Epithelial cell of esophagus (primary cell): ENCODE measurements at regions not wholly inside any gene's neighbourhood (a gene's known extent, or its start where the extent isn't known, plus 50 kb on each side); places are given as distances from the start of the nearest gene placed in this dataset.

Experiments
- DNase-seq: peaks from one replicate; pipeline ENCODE4 v3.0.0; 2010; ENCODE audit warnings: low read depth
- H3K4me3 ChIP-seq: 2 replicates; pipeline ENCODE4 v1.5.1; 2011; ENCODE audit warnings: mild to moderate bottlenecking, low read length, control low read depth
- TF ChIP-seq, protein P1 (sequence below): IDR thresholded peaks from 2 replicates; pipeline ENCODE4 v1.5.1; 2011; ENCODE audit warnings: low read depth, mild to moderate bottlenecking, low read length, control low read depth, inconsistent platforms; ENCODE audit not compliant: insufficient read depth; ENCODE audit errors: missing control alignments

DNA sequence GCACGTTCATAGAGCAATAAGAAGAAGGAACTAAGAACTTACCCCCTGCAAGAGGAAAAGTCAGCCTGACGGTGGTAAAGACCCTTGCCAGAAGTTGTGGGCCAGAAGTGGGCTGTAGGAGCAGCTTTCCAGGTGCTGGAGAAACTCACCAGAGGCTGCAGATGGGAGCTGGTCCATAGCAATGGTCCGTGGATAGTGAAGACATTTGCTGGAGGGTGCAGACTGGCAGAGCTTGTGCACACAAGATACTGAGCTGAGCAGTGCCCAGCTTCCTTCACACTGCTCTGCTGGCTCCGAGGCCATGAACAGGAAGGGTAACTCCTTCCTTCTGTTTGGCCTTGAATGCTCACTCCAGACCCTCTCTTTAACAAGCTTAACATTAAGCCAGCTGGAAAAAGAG lies 149.8 kb upstream of the BNIP2 start:
- H3K4me3 ChIP-seq = no peak overlapping the region
- TF ChIP-seq, protein P1, sequence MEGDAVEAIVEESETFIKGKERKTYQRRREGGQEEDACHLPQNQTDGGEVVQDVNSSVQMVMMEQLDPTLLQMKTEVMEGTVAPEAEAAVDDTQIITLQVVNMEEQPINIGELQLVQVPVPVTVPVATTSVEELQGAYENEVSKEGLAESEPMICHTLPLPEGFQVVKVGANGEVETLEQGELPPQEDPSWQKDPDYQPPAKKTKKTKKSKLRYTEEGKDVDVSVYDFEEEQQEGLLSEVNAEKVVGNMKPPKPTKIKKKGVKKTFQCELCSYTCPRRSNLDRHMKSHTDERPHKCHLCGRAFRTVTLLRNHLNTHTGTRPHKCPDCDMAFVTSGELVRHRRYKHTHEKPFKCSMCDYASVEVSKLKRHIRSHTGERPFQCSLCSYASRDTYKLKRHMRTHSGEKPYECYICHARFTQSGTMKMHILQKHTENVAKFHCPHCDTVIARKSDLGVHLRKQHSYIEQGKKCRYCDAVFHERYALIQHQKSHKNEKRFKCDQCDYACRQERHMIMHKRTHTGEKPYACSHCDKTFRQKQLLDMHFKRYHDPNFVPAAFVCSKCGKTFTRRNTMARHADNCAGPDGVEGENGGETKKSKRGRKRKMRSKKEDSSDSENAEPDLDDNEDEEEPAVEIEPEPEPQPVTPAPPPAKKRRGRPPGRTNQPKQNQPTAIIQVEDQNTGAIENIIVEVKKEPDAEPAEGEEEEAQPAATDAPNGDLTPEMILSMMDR = no peak
- no peak for DNase-seq

DNA sequence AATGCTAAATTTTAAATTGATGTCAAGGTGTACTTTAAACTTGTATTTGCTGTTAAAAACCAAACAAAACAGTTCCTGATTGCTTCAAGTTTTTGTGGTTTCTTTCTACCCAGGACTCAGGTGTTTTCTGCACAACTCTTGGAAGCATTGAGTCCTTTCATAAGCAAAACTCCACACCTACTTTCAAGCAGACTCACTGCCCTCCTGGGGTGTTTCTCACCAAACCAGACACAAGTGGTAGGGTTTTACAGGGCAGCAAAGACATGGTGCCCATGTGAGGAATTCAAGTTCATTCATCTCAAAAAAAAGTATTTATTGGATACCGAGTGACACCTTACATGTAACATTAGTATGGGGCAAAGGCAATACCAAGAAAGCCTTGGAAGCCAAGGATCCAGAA lies 146.7 kb upstream of the BNIP2 start:
- no peak for DNase-seq
- no peak overlapping the region for H3K4me3 ChIP-seq
- TF ChIP-seq, protein P1 = no peak

DNA sequence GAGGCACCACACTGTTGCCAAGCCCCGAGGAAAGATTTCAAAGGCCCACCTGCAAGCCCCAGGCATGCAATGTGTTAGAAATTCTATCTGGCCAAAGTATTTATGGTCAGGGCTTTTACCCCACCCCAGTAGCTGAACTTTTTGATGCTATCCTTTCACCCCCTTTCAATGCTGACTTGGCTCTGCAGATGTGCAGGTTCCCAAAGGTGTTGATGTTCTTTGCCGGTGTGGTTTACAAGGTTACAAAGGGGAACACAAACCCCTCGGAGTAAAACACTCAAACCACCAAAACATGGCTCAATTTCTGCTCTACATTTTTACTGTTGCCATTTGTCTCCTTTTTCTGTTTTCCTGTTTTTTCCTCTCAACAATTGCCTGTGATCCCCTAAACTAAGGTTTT lies 145.4 kb upstream of the BNIP2 start:
- no peak overlapping the region for H3K4me3 ChIP-seq
- TF ChIP-seq, protein P1 = no peak
- DNase-seq = no peak

DNA sequence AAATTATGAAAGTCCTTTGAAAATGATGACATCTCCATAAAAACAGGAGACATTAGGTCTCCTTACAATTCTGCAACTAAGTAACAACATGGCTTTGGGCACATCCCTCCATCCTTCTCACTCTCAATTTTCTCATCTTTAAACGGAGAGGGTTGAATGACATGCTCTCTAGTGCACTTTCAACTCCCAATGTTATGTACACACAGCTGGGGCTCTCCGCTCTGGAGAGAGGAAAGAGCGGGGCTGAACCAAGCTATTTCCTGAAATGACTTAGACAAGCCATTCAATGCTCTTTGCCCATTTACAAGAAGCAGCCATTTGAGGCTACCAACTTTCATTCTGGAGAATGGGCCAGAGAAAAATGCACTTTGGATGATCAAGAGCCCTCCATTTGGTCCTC lies 144.2 kb upstream of the BNIP2 start:
- TF ChIP-seq, protein P1 = no peak
- H3K4me3 ChIP-seq = no peak overlapping the region
- no peak for DNase-seq

DNA sequence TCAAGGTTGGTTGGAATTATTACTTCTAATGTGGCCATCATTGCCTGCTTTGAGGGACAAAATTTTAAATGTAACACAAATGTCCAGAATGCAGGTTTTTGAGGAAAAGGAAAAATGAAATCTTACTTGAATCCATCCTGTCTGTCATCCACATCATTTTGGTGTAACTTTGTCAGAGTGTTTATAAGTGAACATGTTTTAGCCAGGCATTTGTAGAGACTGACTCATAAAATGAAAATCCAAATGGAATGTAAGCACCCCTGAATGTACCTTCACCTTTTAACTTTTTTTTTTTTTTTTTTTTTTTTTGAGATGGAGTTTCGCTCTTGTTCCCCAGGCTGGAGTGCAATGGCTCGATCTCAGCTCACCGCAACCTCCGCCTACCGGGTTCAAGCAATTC lies 141.8 kb upstream of the BNIP2 start:
- TF ChIP-seq, protein P1 = no peak
- peak; percentile 69 for DNase-seq
- H3K4me3 ChIP-seq = no peak overlapping the region

DNA sequence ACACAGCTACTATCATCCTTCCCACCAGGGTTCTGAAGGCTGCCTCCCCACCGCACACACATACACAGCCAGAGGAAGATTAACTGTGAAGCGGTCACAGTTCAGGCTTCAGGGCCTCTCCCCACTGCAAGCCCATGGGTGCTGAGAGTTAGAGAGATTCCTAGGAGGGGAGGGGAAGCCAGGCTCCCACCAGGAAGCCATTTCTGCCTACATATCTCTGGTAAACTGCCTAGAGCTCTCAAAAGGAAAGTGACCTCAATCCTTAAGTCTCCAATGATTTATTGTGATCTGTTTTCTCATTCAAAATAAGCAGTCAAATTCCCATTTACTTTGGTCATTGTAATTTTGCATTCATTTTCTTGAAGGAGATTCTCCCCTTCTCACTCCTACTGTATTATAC lies 141.0 kb upstream of the BNIP2 start:
- TF ChIP-seq, protein P1 = no peak
- no peak overlapping the region for H3K4me3 ChIP-seq
- no peak for DNase-seq

DNA sequence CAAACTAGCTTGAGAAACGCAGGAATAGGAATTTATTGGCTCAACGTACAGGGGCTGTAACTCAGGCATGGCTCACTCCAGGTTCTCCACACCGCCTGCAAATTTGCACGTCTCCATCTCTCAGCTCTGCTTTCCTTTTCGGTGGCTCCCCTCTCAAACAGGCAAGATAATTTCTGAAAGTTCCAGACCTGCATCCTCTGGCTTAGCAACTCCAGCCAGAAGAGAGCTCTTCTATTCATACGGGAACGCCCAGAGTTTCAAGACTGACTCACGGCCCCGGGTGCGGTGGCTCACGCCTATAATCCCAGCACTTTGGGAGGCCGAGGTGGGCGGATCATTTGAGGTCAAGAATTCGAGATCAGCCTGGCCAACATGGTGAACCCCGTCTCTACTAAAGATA lies 139.7 kb upstream of the BNIP2 start:
- H3K4me3 ChIP-seq = no peak overlapping the region
- TF ChIP-seq, protein P1 = no peak
- DNase-seq = peak; percentile 45
